Liver (tissue), 8 donors: ENCODE measurements at regions not wholly inside any gene's neighbourhood (a gene's known extent, or its start where the extent isn't known, plus 50 kb on each side); places are given as distances from the start of the nearest gene placed in this dataset.

ENCODE experiments used
- DNase-seq: peaks from one replicate; pipeline ENCODE4 v3.0.0-alpha.2; 2017; ENCODE audit warnings: low spot score
- H3K27ac ChIP-seq, 2 donors: one replicate each; pipeline ENCODE4 v1.7.0; 2013; ENCODE audit warnings: inconsistent platforms in 2 of 2, low read length in 2 of 2, control low read depth in 1 of 2, low read depth in 1 of 2, mild to moderate bottlenecking in 1 of 2
- H3K27me3 ChIP-seq, 4 donors: one replicate each; pipeline versions ENCODE4 v1.6.1 to v1.7.0; 2013; ENCODE audit warnings: low read length in 3 of 4, inconsistent platforms in 1 of 4, mild to moderate bottlenecking in 1 of 4, moderate library complexity in 1 of 4; ENCODE audit not compliant: control insufficient read depth in 4 of 4, insufficient read depth in 4 of 4
- H3K36me3 ChIP-seq, 4 donors: one replicate each; pipeline versions ENCODE4 v1.6.1 to v1.7.0; 2013; ENCODE audit warnings: low read length in 3 of 4, mild to moderate bottlenecking in 3 of 4, low read depth in 1 of 4, moderate library complexity in 1 of 4; ENCODE audit not compliant: control insufficient read depth in 4 of 4, insufficient read depth in 3 of 4
- H3K4me1 ChIP-seq, 4 donors: one replicate each; pipeline versions ENCODE4 v1.6.1 to v1.7.0; 2013; ENCODE audit warnings: low read length in 3 of 4, mild to moderate bottlenecking in 3 of 4, moderate library complexity in 1 of 4; ENCODE audit not compliant: control insufficient read depth in 4 of 4, insufficient read depth in 4 of 4
- H3K4me3 ChIP-seq, 3 donors: one replicate each; pipeline versions ENCODE4 v1.6.1 to v1.7.0; 2013; ENCODE audit warnings: low read length in 3 of 3, control low read depth in 1 of 3, low read depth in 1 of 3, mild to moderate bottlenecking in 1 of 3
- H3K9ac ChIP-seq, 2 donors: one replicate each; pipeline ENCODE4 v1.7.0; 2013; ENCODE audit warnings: low read length in 2 of 2, mild to moderate bottlenecking in 2 of 2, moderate library complexity in 2 of 2, control low read depth in 1 of 2, low read depth in 1 of 2
- H3K9me3 ChIP-seq, 4 donors: one replicate each; pipeline versions ENCODE4 v1.6.1 to v1.7.0; 2013; ENCODE audit warnings: low read length in 3 of 4; ENCODE audit not compliant: control insufficient read depth in 4 of 4
- EGR1 ChIP-seq, 2 donors: IDR thresholded peaks; 2 replicates each; pipeline ENCODE4 v1.6.1; 2016 to 2018; ENCODE audit warnings: antibody characterized with exemption in 2 of 2, low read depth in 2 of 2
- FOXA2 ChIP-seq: IDR thresholded peaks from 2 replicates; pipeline ENCODE4 v1.6.1; 2016; ENCODE audit warnings: antibody characterized with exemption
- GABPA ChIP-seq, 2 donors: IDR thresholded peaks in 1 of 2; conservative IDR thresholded peaks in 1 of 2; 2 replicates each; pipeline ENCODE4 v1.6.1; 2016; ENCODE audit warnings: antibody characterized with exemption in 2 of 2, mild to moderate bottlenecking in 1 of 2, moderate library complexity in 1 of 2
- HNF4A ChIP-seq, 2 donors: conservative IDR thresholded peaks; 2 replicates each; pipeline ENCODE4 v1.6.1; 2016; ENCODE audit warnings: antibody characterized with exemption in 2 of 2, mild to moderate bottlenecking in 2 of 2
- JUND ChIP-seq, 2 donors: IDR thresholded peaks; 2 replicates each; pipeline ENCODE4 v1.6.1; 2016; ENCODE audit warnings: antibody characterized with exemption in 2 of 2
- NR2F2 ChIP-seq: IDR thresholded peaks from 2 replicates; pipeline ENCODE4 v1.6.1; 2016; ENCODE audit warnings: antibody characterized with exemption
- SP1 ChIP-seq: IDR thresholded peaks from 2 replicates; pipeline ENCODE4 v1.6.1; 2018; ENCODE audit warnings: antibody characterized with exemption, mild to moderate bottlenecking
- TAF1 ChIP-seq: conservative IDR thresholded peaks from 2 replicates; pipeline ENCODE4 v1.6.1; 2016; ENCODE audit warnings: antibody characterized with exemption, mild to moderate bottlenecking
- WGBS: extraction: QIAGEN DNeasy Blood & Tissue Kit; methylation state at CpG from one replicate; pipeline ENCODE4 v1.1.7; 2013; 5-methylcytosine and 5-hydroxymethylcytosine counted together
- TF ChIP-seq, protein P1 (sequence below): fragments of 150-350 bp; IDR thresholded peaks from 2 replicates; pipeline ENCODE4 v1.5.1; 2017; ENCODE audit warnings: improper control_type of control experiment, low read depth, low read length; ENCODE audit not compliant: missing input control
- TF ChIP-seq, protein P2 (sequence below): IDR thresholded peaks from 2 replicates; pipeline ENCODE4 v1.6.1; 2016; ENCODE audit warnings: antibody characterized with exemption, mild to moderate bottlenecking
- TF ChIP-seq, protein P3 (sequence below): IDR thresholded peaks from 2 replicates; pipeline ENCODE4 v1.6.1; 2016; ENCODE audit warnings: antibody characterized with exemption
- TF ChIP-seq, protein P4 (sequence below): IDR thresholded peaks from 2 replicates; pipeline ENCODE4 v1.6.1; 2016; ENCODE audit warnings: antibody characterized with exemption
- donor health status: healthy.
- donor health status: healthy.
- donor health status: healthy.
- donor health status: healthy.
- donor health status: healthy.

DNA sequence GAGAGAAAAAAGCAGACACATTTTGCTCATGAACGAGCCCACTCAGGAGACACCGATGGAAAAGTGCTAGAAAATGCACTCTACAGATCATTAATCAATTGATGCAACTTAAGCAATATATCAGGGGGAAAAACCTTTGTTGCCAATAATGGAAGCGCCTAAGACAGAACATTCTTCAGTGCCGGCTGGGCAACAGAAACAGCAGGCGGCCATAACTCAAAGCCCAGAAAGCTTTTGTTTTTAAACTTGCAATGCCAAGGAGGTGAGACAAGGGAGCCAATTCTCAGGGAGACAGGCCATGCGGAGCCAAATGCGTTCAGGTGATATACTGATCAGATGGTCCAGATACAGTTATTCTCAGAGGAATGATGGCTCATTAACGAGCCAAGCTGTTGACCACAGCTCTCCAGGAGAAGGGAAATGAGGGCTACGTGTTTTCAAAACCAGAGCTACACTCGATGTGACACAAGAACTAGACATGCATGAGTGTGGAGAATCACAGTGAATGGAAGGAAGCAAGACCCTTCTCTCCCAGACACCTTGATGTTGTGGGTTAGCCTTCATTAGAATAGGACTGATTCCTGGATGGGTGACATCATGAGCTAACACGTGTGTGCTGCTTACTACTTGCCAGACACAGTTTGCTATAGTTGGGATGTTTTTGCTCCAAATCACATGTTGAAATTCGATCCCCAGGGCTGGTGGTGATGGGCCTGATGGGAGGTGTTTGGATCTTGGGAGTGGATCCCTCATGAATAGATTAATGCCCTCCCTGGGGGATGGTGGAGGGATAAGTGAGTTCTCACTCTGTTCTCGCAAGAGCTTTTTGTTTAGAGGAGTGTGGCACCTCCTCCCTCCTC, 79.1 kb upstream of the KCNMA1 start:
- peaks cover 0 to 9% (median 0%) of the 10 kb centered on the region in 4 donors for H3K27me3 ChIP-seq
- 79% methylated on average over 13 of the region's 13 CpGs for WGBS
- DNase-seq, result no peak

DNA sequence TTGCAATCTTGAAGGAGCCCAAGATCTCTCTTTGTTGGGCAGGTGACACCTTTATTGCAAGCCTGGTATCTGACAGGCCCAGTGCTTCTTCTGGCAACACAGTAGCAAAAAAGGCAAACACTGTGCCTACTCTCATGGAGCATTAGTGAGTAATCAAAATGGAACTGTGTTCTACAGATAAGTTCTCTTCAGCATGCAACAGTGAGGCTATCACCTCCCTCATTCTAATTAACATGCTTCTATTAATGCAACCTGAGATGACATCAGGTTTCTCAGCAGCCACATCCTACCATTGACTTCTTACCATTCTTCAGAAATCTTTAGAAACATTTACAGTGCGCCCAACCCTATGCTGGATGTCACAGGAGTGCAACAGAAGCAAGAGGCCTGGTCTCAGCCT, 77.9 kb upstream of the KCNMA1 start:
- Histone ChIP-seq H3K36me3 (no peaks in the 10 kb centered on the region), H3K9ac (no peak overlapping the region), H3K4me1 (peaks cover 0 to 6% (median 3%) of the 10 kb centered on the region in 4 donors), H3K9me3 (no peaks in the 10 kb centered on the region), H3K4me3 (no peak overlapping the region), H3K27ac (no peak overlapping the region), H3K27me3 (peaks cover 0 to 9% (median 0%) of the 10 kb centered on the region in 4 donors)
- DNase-seq, result no peak
- 95% methylated on average over 1 of the region's 1 CpG for WGBS
- TF ChIP-seq GABPA (IDR thresholded peaks at IDR 0.05 in 1 of 2, conservative IDR thresholded peaks at IDR 0.05 in 1 of 2) (no peak), EGR1 (IDR thresholded peaks at IDR 0.05; ENCODE audit: low read depth in 2 of 2) (no peak), FOXA2 (no peak), SP1 (no peak)
- TF ChIP-seq, protein P1, sequence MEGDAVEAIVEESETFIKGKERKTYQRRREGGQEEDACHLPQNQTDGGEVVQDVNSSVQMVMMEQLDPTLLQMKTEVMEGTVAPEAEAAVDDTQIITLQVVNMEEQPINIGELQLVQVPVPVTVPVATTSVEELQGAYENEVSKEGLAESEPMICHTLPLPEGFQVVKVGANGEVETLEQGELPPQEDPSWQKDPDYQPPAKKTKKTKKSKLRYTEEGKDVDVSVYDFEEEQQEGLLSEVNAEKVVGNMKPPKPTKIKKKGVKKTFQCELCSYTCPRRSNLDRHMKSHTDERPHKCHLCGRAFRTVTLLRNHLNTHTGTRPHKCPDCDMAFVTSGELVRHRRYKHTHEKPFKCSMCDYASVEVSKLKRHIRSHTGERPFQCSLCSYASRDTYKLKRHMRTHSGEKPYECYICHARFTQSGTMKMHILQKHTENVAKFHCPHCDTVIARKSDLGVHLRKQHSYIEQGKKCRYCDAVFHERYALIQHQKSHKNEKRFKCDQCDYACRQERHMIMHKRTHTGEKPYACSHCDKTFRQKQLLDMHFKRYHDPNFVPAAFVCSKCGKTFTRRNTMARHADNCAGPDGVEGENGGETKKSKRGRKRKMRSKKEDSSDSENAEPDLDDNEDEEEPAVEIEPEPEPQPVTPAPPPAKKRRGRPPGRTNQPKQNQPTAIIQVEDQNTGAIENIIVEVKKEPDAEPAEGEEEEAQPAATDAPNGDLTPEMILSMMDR, result no peak
- TF ChIP-seq, protein P2, sequence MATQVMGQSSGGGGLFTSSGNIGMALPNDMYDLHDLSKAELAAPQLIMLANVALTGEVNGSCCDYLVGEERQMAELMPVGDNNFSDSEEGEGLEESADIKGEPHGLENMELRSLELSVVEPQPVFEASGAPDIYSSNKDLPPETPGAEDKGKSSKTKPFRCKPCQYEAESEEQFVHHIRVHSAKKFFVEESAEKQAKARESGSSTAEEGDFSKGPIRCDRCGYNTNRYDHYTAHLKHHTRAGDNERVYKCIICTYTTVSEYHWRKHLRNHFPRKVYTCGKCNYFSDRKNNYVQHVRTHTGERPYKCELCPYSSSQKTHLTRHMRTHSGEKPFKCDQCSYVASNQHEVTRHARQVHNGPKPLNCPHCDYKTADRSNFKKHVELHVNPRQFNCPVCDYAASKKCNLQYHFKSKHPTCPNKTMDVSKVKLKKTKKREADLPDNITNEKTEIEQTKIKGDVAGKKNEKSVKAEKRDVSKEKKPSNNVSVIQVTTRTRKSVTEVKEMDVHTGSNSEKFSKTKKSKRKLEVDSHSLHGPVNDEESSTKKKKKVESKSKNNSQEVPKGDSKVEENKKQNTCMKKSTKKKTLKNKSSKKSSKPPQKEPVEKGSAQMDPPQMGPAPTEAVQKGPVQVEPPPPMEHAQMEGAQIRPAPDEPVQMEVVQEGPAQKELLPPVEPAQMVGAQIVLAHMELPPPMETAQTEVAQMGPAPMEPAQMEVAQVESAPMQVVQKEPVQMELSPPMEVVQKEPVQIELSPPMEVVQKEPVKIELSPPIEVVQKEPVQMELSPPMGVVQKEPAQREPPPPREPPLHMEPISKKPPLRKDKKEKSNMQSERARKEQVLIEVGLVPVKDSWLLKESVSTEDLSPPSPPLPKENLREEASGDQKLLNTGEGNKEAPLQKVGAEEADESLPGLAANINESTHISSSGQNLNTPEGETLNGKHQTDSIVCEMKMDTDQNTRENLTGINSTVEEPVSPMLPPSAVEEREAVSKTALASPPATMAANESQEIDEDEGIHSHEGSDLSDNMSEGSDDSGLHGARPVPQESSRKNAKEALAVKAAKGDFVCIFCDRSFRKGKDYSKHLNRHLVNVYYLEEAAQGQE, result no peak

More for the DNA sequence above, 79.1 kb upstream of the KCNMA1 start:
- H3K4me3 ChIP-seq, result no peak overlapping the region
- no peaks in the 10 kb centered on the region for H3K9me3 ChIP-seq
- no peak overlapping the region for H3K27ac ChIP-seq
- TF ChIP-seq, protein P3, sequence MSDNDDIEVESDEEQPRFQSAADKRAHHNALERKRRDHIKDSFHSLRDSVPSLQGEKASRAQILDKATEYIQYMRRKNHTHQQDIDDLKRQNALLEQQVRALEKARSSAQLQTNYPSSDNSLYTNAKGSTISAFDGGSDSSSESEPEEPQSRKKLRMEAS, result no peak
- TF ChIP-seq, protein P2, result no peak
- TF ChIP-seq JUND (IDR thresholded peaks at IDR 0.05) (no peak), HNF4A (conservative IDR thresholded peaks at IDR 0.05) (no peak), TAF1 (no peak), NR2F2 (no peak), SP1 (no peak), GABPA (IDR thresholded peaks at IDR 0.05 in 1 of 2, conservative IDR thresholded peaks at IDR 0.05 in 1 of 2) (no peak)
- TF ChIP-seq, protein P1, result no peak
- TF ChIP-seq, protein P4, sequence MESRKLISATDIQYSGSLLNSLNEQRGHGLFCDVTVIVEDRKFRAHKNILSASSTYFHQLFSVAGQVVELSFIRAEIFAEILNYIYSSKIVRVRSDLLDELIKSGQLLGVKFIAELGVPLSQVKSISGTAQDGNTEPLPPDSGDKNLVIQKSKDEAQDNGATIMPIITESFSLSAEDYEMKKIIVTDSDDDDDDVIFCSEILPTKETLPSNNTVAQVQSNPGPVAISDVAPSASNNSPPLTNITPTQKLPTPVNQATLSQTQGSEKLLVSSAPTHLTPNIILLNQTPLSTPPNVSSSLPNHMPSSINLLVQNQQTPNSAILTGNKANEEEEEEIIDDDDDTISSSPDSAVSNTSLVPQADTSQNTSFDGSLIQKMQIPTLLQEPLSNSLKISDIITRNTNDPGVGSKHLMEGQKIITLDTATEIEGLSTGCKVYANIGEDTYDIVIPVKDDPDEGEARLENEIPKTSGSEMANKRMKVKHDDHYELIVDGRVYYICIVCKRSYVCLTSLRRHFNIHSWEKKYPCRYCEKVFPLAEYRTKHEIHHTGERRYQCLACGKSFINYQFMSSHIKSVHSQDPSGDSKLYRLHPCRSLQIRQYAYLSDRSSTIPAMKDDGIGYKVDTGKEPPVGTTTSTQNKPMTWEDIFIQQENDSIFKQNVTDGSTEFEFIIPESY, result no peak
- no peaks in the 10 kb centered on the region for H3K4me1 ChIP-seq
- H3K36me3 ChIP-seq, result no peaks in the 10 kb centered on the region
- H3K9ac ChIP-seq, result no peak overlapping the region
